Urothelium cell line (cell line): ENCODE measurements at regions not wholly inside any gene's neighbourhood (a gene's known extent, or its start where the extent isn't known, plus 50 kb on each side); places are given as distances from the start of the nearest gene placed in this dataset.
"Not testable (repeated sequence)": the region's sequence is repeated elsewhere in the genome, so short reads cannot be mapped to it uniquely, and the experiment has no call there.

Experiments
- DNase-seq: peaks from one replicate; pipeline ENCODE4 v3.0.0; 2011; ENCODE audit warnings: low spot score, mixed read lengths
- FAIRE-seq: peaks from 2 replicates; lab custom pipeline; 2011; peaks lifted over from hg19 to GRCh38; lab: Jason Lieb, UNC

- DNase-seq (no peak), FAIRE-seq (no peak)
Observed at GRCh38 chr2:15818318-15818753, 122.0 kb upstream of the MYCN start.

GRCh38 chr2:15818881-15819280 lies 121.5 kb upstream of the MYCN start:
- FAIRE-seq = no peak
- DNase-seq = no peak

GRCh38 chr2:15819562-15820256 lies 120.6 kb upstream of the MYCN start:
- DNase-seq (no peak), FAIRE-seq (no peak)

- DNase-seq (no peak), FAIRE-seq (no peak)
Observed at GRCh38 chr2:15820257-15820566, 120.1 kb upstream of the MYCN start.

- no peak for FAIRE-seq
- DNase-seq = no peak
Observed at GRCh38 chr2:15820927-15821326, 119.4 kb upstream of the MYCN start.

- FAIRE-seq = no peak
- DNase-seq = no peak
Observed at GRCh38 chr2:15822151-15823044, 118.0 kb upstream of the MYCN start.

GRCh38 chr2:15823459-15824396 lies 116.6 kb upstream of the MYCN start:
- DNase-seq = no peak
- no peak for FAIRE-seq

GRCh38 chr2:15824467-15824866 lies 115.9 kb upstream of the MYCN start:
- not testable (repeated sequence) for DNase-seq, FAIRE-seq

- FAIRE-seq (no peak), DNase-seq (no peak)
Observed at GRCh38 chr2:15825276-15825980, 114.9 kb upstream of the MYCN start.

GRCh38 chr2:15826273-15826717 lies 114.1 kb upstream of the MYCN start:
- FAIRE-seq = no peak

GRCh38 chr2:15827001-15827400 lies 113.3 kb upstream of the MYCN start:
- DNase-seq (no peak), FAIRE-seq (no peak)

More at GRCh38 chr2:15826273-15826717, 114.1 kb upstream of the MYCN start:
- no peak for DNase-seq

- no peak for DNase-seq
- no peak for FAIRE-seq
Observed at GRCh38 chr2:15828576-15828975, 111.8 kb upstream of the MYCN start.

GRCh38 chr2:15829091-15829801 lies 111.1 kb upstream of the MYCN start:
- no peak for FAIRE-seq

GRCh38 chr2:15829985-15830384 lies 110.4 kb upstream of the MYCN start:
- no peak for DNase-seq
- FAIRE-seq = no peak

More at GRCh38 chr2:15829091-15829801, 111.1 kb upstream of the MYCN start:
- no peak for DNase-seq

GRCh38 chr2:15830937-15831549 lies 109.3 kb upstream of the MYCN start:
- no peak for FAIRE-seq
- DNase-seq = no peak

GRCh38 chr2:15832030-15832709 lies 108.2 kb upstream of the MYCN start:
- FAIRE-seq = no peak

GRCh38 chr2:15832849-15833680 lies 107.3 kb upstream of the MYCN start:
- DNase-seq (no peak), FAIRE-seq (no peak)

More at GRCh38 chr2:15832030-15832709, 108.2 kb upstream of the MYCN start:
- no peak for DNase-seq

- DNase-seq = no peak
Observed at GRCh38 chr2:15833731-15834130, 106.6 kb upstream of the MYCN start.

More at GRCh38 chr2:15833731-15834130, 106.6 kb upstream of the MYCN start:
- FAIRE-seq = no peak
